HepG2 (cell line): ENCODE measurements at regions not wholly inside any gene's neighbourhood (a gene's known extent, or its start where the extent isn't known, plus 50 kb on each side); places are given as distances from the start of the nearest gene placed in this dataset.

Experiments used
- ATAC-seq: fragments of 200-7000 bp; cut with Tn5 transposase; 3 replicates; pipeline ENCODE4 v1.9.1; 2020; ENCODE audit warnings: mild to moderate bottlenecking, moderate library complexity
- BruUV-seq: library from RNA; stranded (reverse); fragments of 400-500 nt; replicated peaks from 2 replicates; lab custom pipeline; 2021; lab: Mats Ljungman, UMichigan
- CTCF ChIA-PET: fragments of 300-600 bp; formaldehyde crosslinking; extraction: SDS; loops from one replicate; lab custom pipeline; 2021; ENCODE audit warnings: low total read pairs, inconsistent platforms, low intra/inter-chr PET ratio; lab: Yijun Ruan, JAX
- POLR2A ChIA-PET: fragments of 350-600 bp; sonication (Branson Sonifier 250); formaldehyde crosslinking; loops from one replicate; lab custom pipeline; 2020; ENCODE audit warnings: antibody characterized with exemption, inconsistent platforms; lab: Yijun Ruan, JAX
- DNase-seq: peaks from one replicate; pipeline ENCODE4 v3.0.0-alpha.2; 2015; ENCODE audit warnings: low spot score
- FAIRE-seq: peaks from 3 replicates; lab custom pipeline; 2011; peaks lifted over from hg19 to GRCh38; lab: Jason Lieb, UNC
- H2AFZ ChIP-seq: one replicate; pipeline ENCODE4 v1.6.1; 2011; ENCODE audit warnings: low read length, inconsistent platforms
- H3K27ac ChIP-seq: fragments of 300-600 bp; 3 replicates; pipeline ENCODE4 v1.8.0; 2011; ENCODE audit warnings: mixed run types, mild to moderate bottlenecking, mixed read lengths, low read length, inconsistent platforms; ENCODE audit not compliant: insufficient read depth; ENCODE audit errors: extremely low read length
- H3K27me3 ChIP-seq, 2 experiments: fragments of 200-600 bp in 1 of 2; 2 replicates in 1 of 2; 3 replicates in 1 of 2; pipeline versions ENCODE4 v1.6.0 to v1.8.0; 2011; ENCODE audit warnings: low read length in 2 of 2, mild to moderate bottlenecking in 2 of 2, moderate library complexity in 2 of 2, inconsistent platforms in 1 of 2; ENCODE audit not compliant: insufficient read depth in 2 of 2, control insufficient read depth in 1 of 2
- H3K36me3 ChIP-seq, 2 experiments: fragments of 200-600 bp in 1 of 2; replicated peaks in 1 of 2; 2 replicates in 1 of 2; 3 replicates in 1 of 2; pipeline versions ENCODE4 v1.5.1 to v1.8.0; 2011; ENCODE audit warnings: low read length in 2 of 2, inconsistent platforms in 1 of 2; ENCODE audit not compliant: insufficient read depth in 2 of 2, control insufficient read depth in 1 of 2
- H3K4me1 ChIP-seq: 2 replicates; pipeline ENCODE4 v1.5.1; 2012; ENCODE audit warnings: low read length, inconsistent platforms; ENCODE audit not compliant: insufficient read depth
- H3K4me2 ChIP-seq: 2 replicates; pipeline ENCODE4 v1.6.0; 2011; ENCODE audit warnings: low read depth, low read length, inconsistent platforms
- H3K4me3 ChIP-seq, 3 experiments: fragments of 200-600 bp in 1 of 3; sonication (generic), shearing (Covaris generic) in 1 of 3; replicated peaks in 1 of 3; 2 replicates each; pipeline ENCODE4 v1.5.1; 2011 to 2016; ENCODE audit warnings: low read length in 3 of 3, inconsistent platforms in 2 of 3, low read depth in 2 of 3, mild to moderate bottlenecking in 2 of 3, control low read depth in 1 of 3, mixed read lengths in 1 of 3; ENCODE audit not compliant: insufficient read depth in 1 of 3
- H3K79me2 ChIP-seq: one replicate; pipeline ENCODE4 v1.6.1; 2011; ENCODE audit warnings: low read length, inconsistent platforms; ENCODE audit not compliant: insufficient read depth
- H3K9ac ChIP-seq: 2 replicates; pipeline ENCODE4 v1.6.0; 2011; ENCODE audit warnings: mild to moderate bottlenecking, low read depth, low read length, inconsistent platforms; ENCODE audit not compliant: insufficient read depth
- H3K9me3 ChIP-seq: 2 replicates; pipeline ENCODE4 v1.5.1; 2012; ENCODE audit warnings: mild to moderate bottlenecking, low read length
- H4K20me1 ChIP-seq: 2 replicates; pipeline ENCODE4 v1.6.0; 2011; ENCODE audit warnings: inconsistent platforms, mild to moderate bottlenecking, low read length, moderate library complexity; ENCODE audit not compliant: insufficient read depth
- AHDC1 ChIP-seq: sonication (generic); formaldehyde crosslinking; IDR thresholded peaks from 2 replicates; pipeline ENCODE4 v1.5.1; 2020; ENCODE audit warnings: mild to moderate bottlenecking, missing genetic modification reagents, borderline replicate concordance
- ATF6 ChIP-seq: sonication (generic); formaldehyde crosslinking; conservative IDR thresholded peaks from 2 replicates; pipeline ENCODE4 v1.4.0; 2020; ENCODE audit warnings: missing genetic modification reagents
- HDAC1 ChIP-seq: sonication (generic); formaldehyde crosslinking; IDR thresholded peaks from 2 replicates; pipeline ENCODE4 v1.5.1; 2020; ENCODE audit warnings: mild to moderate bottlenecking, missing genetic modification reagents
- MEIS1 ChIP-seq: sonication (generic); formaldehyde crosslinking; IDR thresholded peaks from 2 replicates; pipeline ENCODE4 v1.9.0; 2021; ENCODE audit warnings: mild to moderate bottlenecking, missing genetic modification reagents, moderate library complexity, borderline replicate concordance
- NFRKB ChIP-seq: fragments of 450-650 bp; IDR thresholded peaks from 2 replicates; pipeline ENCODE4 v1.6.1; 2017
- NR2F6 ChIP-seq, 2 experiments: IDR thresholded peaks; 2 replicates each; pipeline ENCODE4 v1.6.1; 2016; ENCODE audit warnings: antibody characterized with exemption in 1 of 2, mild to moderate bottlenecking in 1 of 2
- RELA ChIP-seq: sonication (generic); formaldehyde crosslinking; IDR thresholded peaks from 2 replicates; pipeline ENCODE4 v1.4.0; 2020; ENCODE audit warnings: missing genetic modification reagents
- TAF1 ChIP-seq: sonication (generic); formaldehyde crosslinking; IDR thresholded peaks from 2 replicates; pipeline ENCODE4 v1.4.0; 2020; ENCODE audit warnings: missing genetic modification reagents
- TCF7L2 ChIP-seq: IDR thresholded peaks from 2 replicates; pipeline ENCODE4 v1.6.1; 2011; ENCODE audit warnings: mild to moderate bottlenecking, low read depth, low read length, moderate library complexity
- THAP7 ChIP-seq: sonication (generic); formaldehyde crosslinking; IDR thresholded peaks from 2 replicates; pipeline ENCODE4 v1.8.1; 2023; ENCODE audit warnings: mild to moderate bottlenecking, missing genetic modification reagents
- U2AF2 ChIP-seq: fragments of 200-400 bp; formaldehyde crosslinking; IDR thresholded peaks from 2 replicates; pipeline ENCODE4 v1.6.1; 2017; ENCODE audit warnings: low read depth, mild to moderate bottlenecking, low read length
- XBP1 ChIP-seq: sonication (generic); formaldehyde crosslinking; IDR thresholded peaks from 2 replicates; pipeline ENCODE4 v1.5.0; 2020; ENCODE audit warnings: missing genetic modification reagents
- ZNF17 ChIP-seq: sonication (generic); formaldehyde crosslinking; IDR thresholded peaks from 2 replicates; pipeline ENCODE4 v1.5.0; 2020; ENCODE audit warnings: mild to moderate bottlenecking, missing genetic modification reagents
- ZNF496 ChIP-seq: sonication (generic); formaldehyde crosslinking; IDR thresholded peaks from 2 replicates; pipeline ENCODE4 v1.8.1; 2023; ENCODE audit warnings: mild to moderate bottlenecking, moderate library complexity, missing genetic modification reagents; ENCODE audit not compliant: insufficient replicate concordance
- ZNF776 ChIP-seq: sonication (generic); formaldehyde crosslinking; IDR thresholded peaks from 2 replicates; pipeline ENCODE4 v1.4.0; 2020; ENCODE audit warnings: mild to moderate bottlenecking, missing genetic modification reagents
- ZSCAN31 ChIP-seq: sonication (generic); formaldehyde crosslinking; IDR thresholded peaks from 2 replicates; pipeline ENCODE4 v1.5.0; 2020; ENCODE audit warnings: low read depth, mild to moderate bottlenecking, missing genetic modification reagents
- WGBS: methylation state at CpG from one replicate; pipeline ENCODE4 v1.1.6; 2017; ENCODE audit warnings: low lambda C conversion rate; 5-methylcytosine and 5-hydroxymethylcytosine counted together
- in situ Hi-C: cut with HindIII; loops from 2 replicates; pipeline ENCODE4 v1.10.0; 2017; ENCODE audit warnings: low pct_unique_long_range_greater_than_20kb; ENCODE audit not compliant: extremely low pct_ligation_motif_present
- intact Hi-C: fragments of 100-400 bp; cut with micrococcal nuclease; formaldehyde crosslinking; loops from one replicate; pipeline ENCODE4 v1.10.0; 2022; ENCODE audit not compliant: unreplicated experiment
- TF ChIP-seq, protein P1 (sequence below): sonication (generic); formaldehyde crosslinking; IDR thresholded peaks from 2 replicates; pipeline ENCODE4 v1.4.0; 2020; ENCODE audit warnings: mild to moderate bottlenecking, missing genetic modification reagents

DNA sequence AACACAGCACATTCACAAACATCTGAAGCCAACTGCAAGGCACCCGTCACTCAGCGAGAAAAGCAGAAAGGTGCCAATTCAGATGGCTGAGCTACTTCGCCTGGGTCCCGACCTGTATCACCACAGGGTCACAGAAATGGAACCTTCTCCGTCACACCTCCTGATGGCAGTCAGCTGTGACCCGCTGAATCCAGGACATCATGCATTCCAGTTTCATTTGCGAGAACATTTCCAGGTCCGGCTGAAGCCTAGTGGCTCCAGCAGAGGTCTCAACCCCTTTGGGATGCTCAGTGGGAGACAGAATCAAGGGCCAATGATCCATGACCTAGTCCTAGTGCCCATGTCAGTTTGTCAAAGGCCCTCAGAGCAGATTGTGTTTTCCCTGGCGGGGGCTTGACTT, 193.6 kb upstream of the KLF14 start:
- Histone ChIP-seq H3K9me3 (no peaks in the 10 kb centered on the region), H3K9ac (no peak overlapping the region), H3K4me1 (peaks cover 65% of the 10 kb centered on the region), H3K27me3 (no peaks in the 10 kb centered on the region), H3K79me2 (peaks cover 86% of the 10 kb centered on the region), H3K27ac (no peak overlapping the region), H3K4me3 (no peak overlapping the region), H2AFZ (no peak overlapping the region), H3K36me3 (peaks cover 3 to 18% of the 10 kb centered on the region in 2 experiments; a peak in 4 of 5 replicates), H3K4me2 (no peak overlapping the region), H4K20me1 (peaks cover 1% of the 10 kb centered on the region; the same call in 1 of the 2 replicates)
- no peak for FAIRE-seq
- in situ Hi-C loops, result no loop called here
- intact Hi-C loops, result no loop called here
- no peak for ATAC-seq
- BruUV-seq, result no TSS peak
- no peak for DNase-seq
- ChIA-PET CTCF (no interaction called here), POLR2A (interaction anchor here (1.1 kb wide), 1 partner anchor 16 kb away, joined by 4 read pairs; no protein-coding TSS in a partner anchor)
- WGBS, result 97% methylated on average over 9 of the region's 9 CpGs
- TF ChIP-seq ZNF496 (CRISPR knock-in tag) (no peak), MEIS1 (no peak), RELA (CRISPR knock-in tag) (no peak), ZNF776 (no peak), ATF6 (CRISPR knock-in tag) (no peak), U2AF2 (no peak), TCF7L2 (no peak), NFRKB (no peak), XBP1 (CRISPR knock-in tag) (no peak), THAP7 (CRISPR knock-in tag) (no peak), AHDC1 (CRISPR knock-in tag) (no peak), NR2F6 (IDR thresholded peaks at IDR 0.05) (no peak), NR2F6 (CRISPR knock-in tag; IDR thresholded peaks at IDR 0.05) (no peak), ZNF17 (no peak), HDAC1 (CRISPR knock-in tag) (no peak), ZSCAN31 (no peak), TAF1 (CRISPR knock-in tag) (no peak)
- TF ChIP-seq, protein P1, sequence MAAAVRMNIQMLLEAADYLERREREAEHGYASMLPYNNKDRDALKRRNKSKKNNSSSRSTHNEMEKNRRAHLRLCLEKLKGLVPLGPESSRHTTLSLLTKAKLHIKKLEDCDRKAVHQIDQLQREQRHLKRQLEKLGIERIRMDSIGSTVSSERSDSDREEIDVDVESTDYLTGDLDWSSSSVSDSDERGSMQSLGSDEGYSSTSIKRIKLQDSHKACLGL (CRISPR knock-in tag), result no peak
